ENCODE measurements at regions not wholly inside any gene's neighbourhood (a gene's known extent, or its start where the extent isn't known, plus 50 kb on each side); places are given as distances from the start of the nearest gene placed in this dataset.
A peak's percentile ranks its signal among the peaks of the same experiment; 100 is the strongest.

- Mint-ChIP-seq H3K4me3 (no peak overlapping the region), H3K27ac (no peak overlapping the region), H3K9me3 (no peaks in the 10 kb centered on the region), H3K4me1 (ENCODE audit: low read depth) (peaks cover 7% of the 10 kb centered on the region), H3K27me3 (ENCODE audit: low read depth) (no peaks in the 10 kb centered on the region), H3K36me3 (ENCODE audit: low read depth) (no peaks in the 10 kb centered on the region)
- DNase-seq (ENCODE audit: low spot score): peak; percentile 4
These were observed 236.5 kb downstream of the DMRTA1 start for GRCh38 chr9:22682961-22683699.

GRCh38 chr9:22683700-22684075, 237.1 kb downstream of the DMRTA1 start:
- Mint-ChIP-seq H3K4me1 (ENCODE audit: low read depth) (peaks cover 7% of the 10 kb centered on the region), H3K9me3 (no peaks in the 10 kb centered on the region), H3K4me3 (no peak overlapping the region), H3K27me3 (ENCODE audit: low read depth) (no peaks in the 10 kb centered on the region), H3K36me3 (ENCODE audit: low read depth) (no peaks in the 10 kb centered on the region), H3K27ac (no peak overlapping the region)
- DNase-seq (ENCODE audit: low spot score): no peak

DNA sequence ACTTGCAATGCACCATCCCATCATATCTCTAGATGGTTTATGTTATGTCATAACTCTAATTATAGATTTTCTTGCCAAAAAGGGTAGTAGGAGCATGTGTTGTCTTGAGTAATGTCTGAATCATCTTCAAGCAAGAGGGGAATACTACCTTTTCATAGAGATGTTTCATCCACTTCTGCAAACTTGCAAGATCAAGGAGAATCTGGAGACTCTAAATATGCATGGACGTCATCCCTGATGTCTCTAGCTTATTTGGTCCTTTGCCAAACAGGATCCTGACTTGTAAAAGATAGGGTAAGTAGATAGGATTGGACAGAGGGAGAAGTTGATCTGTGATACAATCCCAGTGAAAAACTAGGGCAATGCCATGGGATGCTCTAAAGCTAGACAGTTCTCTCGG, 246.5 kb downstream of the DMRTA1 start:
- Mint-ChIP-seq H3K36me3 (ENCODE audit: low read depth) (no peaks in the 10 kb centered on the region), H3K4me3 (no peak overlapping the region), H3K27ac (no peak overlapping the region), H3K27me3 (ENCODE audit: low read depth) (no peaks in the 10 kb centered on the region), H3K9me3 (peaks cover 1% of the 10 kb centered on the region), H3K4me1 (ENCODE audit: low read depth) (no peaks in the 10 kb centered on the region)
- DNase-seq (ENCODE audit: low spot score): no peak

- Mint-ChIP-seq H3K27ac (no peak overlapping the region), H3K27me3 (ENCODE audit: low read depth) (no peaks in the 10 kb centered on the region), H3K36me3 (ENCODE audit: low read depth) (no peaks in the 10 kb centered on the region), H3K4me1 (ENCODE audit: low read depth) (no peaks in the 10 kb centered on the region), H3K9me3 (peaks cover 32% of the 10 kb centered on the region), H3K4me3 (no peak overlapping the region)
- no peak for DNase-seq (ENCODE audit: low spot score)
These were observed 253.5 kb downstream of the DMRTA1 start for GRCh38 chr9:22700171-22700570.

GRCh38 chr9:22718653-22719052, 272.0 kb downstream of the DMRTA1 start:
- H3K4me3 Mint-ChIP-seq: no peak overlapping the region
- no peaks in the 10 kb centered on the region for H3K27me3 Mint-ChIP-seq (ENCODE audit: low read depth)
- no peak for DNase-seq (ENCODE audit: low spot score)
- peaks cover 18% of the 10 kb centered on the region for H3K9me3 Mint-ChIP-seq
- H3K27ac Mint-ChIP-seq: no peak overlapping the region
- H3K36me3 Mint-ChIP-seq (ENCODE audit: low read depth): no peaks in the 10 kb centered on the region
- no peaks in the 10 kb centered on the region for H3K4me1 Mint-ChIP-seq (ENCODE audit: low read depth)

DNA sequence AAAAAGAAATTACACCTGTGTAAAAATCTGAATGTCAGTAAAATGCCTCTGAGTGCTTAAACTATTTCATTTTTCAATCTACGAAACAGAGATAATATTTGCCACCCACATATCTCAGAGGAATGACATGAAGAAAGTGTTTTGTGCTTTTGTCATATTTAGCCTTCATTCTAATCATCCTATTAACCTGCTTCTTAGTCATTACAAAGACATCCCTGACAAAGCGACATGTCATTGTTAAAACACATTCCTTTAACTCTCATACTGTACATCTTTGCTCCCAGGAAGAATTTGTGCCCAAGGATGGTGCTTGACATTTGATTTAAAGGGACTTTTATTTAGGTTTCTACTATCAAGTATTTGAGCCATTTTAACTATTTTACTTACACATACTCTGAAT, 275.9 kb downstream of the DMRTA1 start:
- Mint-ChIP-seq H3K27ac (no peak overlapping the region), H3K4me3 (no peak overlapping the region), H3K27me3 (ENCODE audit: low read depth) (no peaks in the 10 kb centered on the region), H3K36me3 (ENCODE audit: low read depth) (no peaks in the 10 kb centered on the region), H3K4me1 (ENCODE audit: low read depth) (no peaks in the 10 kb centered on the region), H3K9me3 (peaks cover 7% of the 10 kb centered on the region)
- DNase-seq (ENCODE audit: low spot score): no peak

- Mint-ChIP-seq H3K4me1 (ENCODE audit: low read depth) (no peaks in the 10 kb centered on the region), H3K9me3 (peaks cover 18% of the 10 kb centered on the region), H3K4me3 (no peak overlapping the region), H3K36me3 (ENCODE audit: low read depth) (no peaks in the 10 kb centered on the region), H3K27me3 (ENCODE audit: low read depth) (no peaks in the 10 kb centered on the region), H3K27ac (no peak overlapping the region)
- no peak for DNase-seq (ENCODE audit: low spot score)
These were observed 285.2 kb downstream of the DMRTA1 start for GRCh38 chr9:22731786-22732185.

GRCh38 chr9:22739712-22740111, 293.1 kb downstream of the DMRTA1 start:
- Mint-ChIP-seq H3K27ac (no peak overlapping the region), H3K4me1 (ENCODE audit: low read depth) (no peaks in the 10 kb centered on the region)

DNA sequence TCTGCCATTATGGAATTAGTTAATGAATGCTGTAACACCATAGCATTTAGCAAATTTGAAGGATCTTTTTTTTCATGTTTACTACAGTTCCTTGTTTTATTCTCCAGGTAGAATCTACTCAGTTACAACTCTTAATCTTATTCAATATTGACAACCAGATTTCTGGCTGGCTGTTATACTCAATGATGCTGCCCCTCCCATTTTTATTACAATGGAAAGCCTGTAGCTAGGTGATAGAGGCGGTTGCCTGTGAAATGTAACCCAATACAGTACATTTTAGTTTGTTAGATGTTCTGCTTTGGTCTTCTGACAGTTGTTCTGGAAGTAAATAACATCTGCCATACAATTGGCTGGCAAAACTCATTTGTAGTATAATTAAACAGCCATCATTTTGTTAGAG, 294.2 kb downstream of the DMRTA1 start:
- Mint-ChIP-seq H3K27me3 (ENCODE audit: low read depth) (no peaks in the 10 kb centered on the region), H3K27ac (no peak overlapping the region), H3K4me3 (no peak overlapping the region), H3K9me3 (peaks cover 38% of the 10 kb centered on the region), H3K36me3 (ENCODE audit: low read depth) (no peaks in the 10 kb centered on the region), H3K4me1 (ENCODE audit: low read depth) (no peaks in the 10 kb centered on the region)
- DNase-seq (ENCODE audit: low spot score): no peak

More at GRCh38 chr9:22739712-22740111, 293.1 kb downstream of the DMRTA1 start:
- no peaks in the 10 kb centered on the region for H3K27me3 Mint-ChIP-seq (ENCODE audit: low read depth)
- H3K36me3 Mint-ChIP-seq (ENCODE audit: low read depth): no peaks in the 10 kb centered on the region
- H3K9me3 Mint-ChIP-seq: peaks cover 38% of the 10 kb centered on the region
- H3K4me3 Mint-ChIP-seq: no peak overlapping the region
- DNase-seq (ENCODE audit: low spot score): no peak

- DNase-seq (ENCODE audit: low spot score): no peak
- H3K36me3 Mint-ChIP-seq (ENCODE audit: low read depth): no peaks in the 10 kb centered on the region
- H3K27me3 Mint-ChIP-seq (ENCODE audit: low read depth): no peaks in the 10 kb centered on the region
- no peak overlapping the region for H3K4me3 Mint-ChIP-seq
- H3K27ac Mint-ChIP-seq: no peak overlapping the region
- peaks cover 35% of the 10 kb centered on the region for H3K9me3 Mint-ChIP-seq
- no peaks in the 10 kb centered on the region for H3K4me1 Mint-ChIP-seq (ENCODE audit: low read depth)
These were observed 295.8 kb downstream of the DMRTA1 start for GRCh38 chr9:22742401-22742800.

- H3K36me3 Mint-ChIP-seq (ENCODE audit: low read depth): no peaks in the 10 kb centered on the region
- no peaks in the 10 kb centered on the region for H3K27me3 Mint-ChIP-seq (ENCODE audit: low read depth)
- DNase-seq (ENCODE audit: low spot score): no peak
- no peaks in the 10 kb centered on the region for H3K4me1 Mint-ChIP-seq (ENCODE audit: low read depth)
- H3K4me3 Mint-ChIP-seq: no peak overlapping the region
- no peak overlapping the region for H3K27ac Mint-ChIP-seq
- H3K9me3 Mint-ChIP-seq: peaks cover 29% of the 10 kb centered on the region
These were observed 327.0 kb downstream of the DMRTA1 start for GRCh38 chr9:22773501-22774220.

GRCh38 chr9:22790329-22790728, 343.7 kb downstream of the DMRTA1 start:
- Mint-ChIP-seq H3K36me3 (ENCODE audit: low read depth) (no peaks in the 10 kb centered on the region), H3K4me1 (ENCODE audit: low read depth) (no peaks in the 10 kb centered on the region), H3K4me3 (no peak overlapping the region), H3K27me3 (ENCODE audit: low read depth) (no peaks in the 10 kb centered on the region), H3K27ac (no peak overlapping the region), H3K9me3 (peaks cover 35% of the 10 kb centered on the region)
- no peak for DNase-seq (ENCODE audit: low spot score)

- Mint-ChIP-seq H3K9me3 (peaks cover 7% of the 10 kb centered on the region), H3K4me3 (no peak overlapping the region), H3K4me1 (ENCODE audit: low read depth) (no peaks in the 10 kb centered on the region), H3K27ac (no peak overlapping the region), H3K27me3 (ENCODE audit: low read depth) (no peaks in the 10 kb centered on the region), H3K36me3 (ENCODE audit: low read depth) (no peaks in the 10 kb centered on the region)
- no peak for DNase-seq (ENCODE audit: low spot score)
These were observed 362.3 kb downstream of the DMRTA1 start for GRCh38 chr9:22808876-22809275.

DNA sequence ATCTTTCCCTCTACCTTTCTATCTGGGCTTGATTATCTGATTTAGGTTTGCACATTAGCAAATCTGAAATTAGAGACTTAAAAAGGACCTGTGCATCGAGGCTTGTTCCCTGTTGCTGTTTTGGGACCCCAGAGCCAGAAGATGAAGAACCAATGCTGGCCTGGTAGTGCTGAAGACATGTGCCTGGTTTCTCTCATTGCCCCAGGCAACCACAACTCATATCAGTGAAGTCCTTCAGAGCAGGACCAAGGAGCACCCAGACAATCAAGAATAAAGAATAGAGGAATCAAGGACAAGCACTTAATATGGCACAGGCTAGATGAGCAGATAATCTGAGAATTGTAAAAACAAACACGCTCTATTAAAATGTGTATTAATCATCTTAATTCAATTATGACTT, 362.7 kb downstream of the DMRTA1 start:
- Mint-ChIP-seq H3K9me3 (peaks cover 4% of the 10 kb centered on the region), H3K27me3 (ENCODE audit: low read depth) (no peaks in the 10 kb centered on the region), H3K27ac (no peak overlapping the region), H3K36me3 (ENCODE audit: low read depth) (no peaks in the 10 kb centered on the region), H3K4me1 (ENCODE audit: low read depth) (no peaks in the 10 kb centered on the region), H3K4me3 (no peak overlapping the region)
- no peak for DNase-seq (ENCODE audit: low spot score)
